ENCODE measurements at regions not wholly inside any gene's neighbourhood (a gene's known extent, or its start where the extent isn't known, plus 50 kb on each side); places are given as distances from the start of the nearest gene placed in this dataset.
A peak's percentile ranks its signal among the peaks of the same experiment; 100 is the strongest.
"Not testable (repeated sequence)": the region's sequence is repeated elsewhere in the genome, so short reads cannot be mapped to it uniquely, and the experiment has no call there.

DNA sequence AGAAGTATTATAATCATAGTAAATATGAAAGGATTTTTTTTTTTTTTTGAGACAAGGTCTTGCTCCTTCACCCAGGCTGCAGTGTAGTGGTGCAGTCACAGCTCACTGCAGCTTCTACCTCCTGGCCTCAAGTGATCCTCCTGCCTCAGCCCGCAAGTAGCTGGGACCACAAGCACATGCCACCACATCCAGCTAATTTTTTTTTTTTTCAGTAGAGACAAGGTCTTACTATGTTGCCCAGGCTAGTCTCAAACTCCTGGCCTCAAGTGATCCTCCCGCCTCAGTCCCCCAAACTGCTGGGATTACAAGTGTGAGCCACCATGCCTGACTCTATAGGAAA lies 86.2 kb upstream of the FOXN2 start:
- DNase-seq: no peak

DNA sequence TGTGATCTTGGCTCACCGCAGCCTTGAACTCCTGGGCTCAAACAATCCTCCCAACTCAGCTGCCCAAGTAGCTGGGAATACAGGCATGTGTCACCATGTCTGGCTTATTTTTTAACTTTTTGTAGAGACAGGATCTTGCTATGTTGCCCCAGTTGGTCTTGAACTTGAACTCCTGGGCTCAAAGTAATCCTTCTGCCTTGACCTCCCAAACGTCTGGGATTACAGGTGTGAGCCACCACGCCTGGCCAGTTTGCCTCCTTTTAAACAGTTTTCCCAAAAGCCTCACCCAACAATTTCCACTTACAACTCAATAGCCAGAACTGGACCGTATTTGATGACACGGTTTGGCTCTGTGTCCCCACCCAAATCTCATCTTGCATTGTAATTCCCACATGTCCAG lies 85.4 kb upstream of the FOXN2 start:
- DNase-seq: no peak

DNA sequence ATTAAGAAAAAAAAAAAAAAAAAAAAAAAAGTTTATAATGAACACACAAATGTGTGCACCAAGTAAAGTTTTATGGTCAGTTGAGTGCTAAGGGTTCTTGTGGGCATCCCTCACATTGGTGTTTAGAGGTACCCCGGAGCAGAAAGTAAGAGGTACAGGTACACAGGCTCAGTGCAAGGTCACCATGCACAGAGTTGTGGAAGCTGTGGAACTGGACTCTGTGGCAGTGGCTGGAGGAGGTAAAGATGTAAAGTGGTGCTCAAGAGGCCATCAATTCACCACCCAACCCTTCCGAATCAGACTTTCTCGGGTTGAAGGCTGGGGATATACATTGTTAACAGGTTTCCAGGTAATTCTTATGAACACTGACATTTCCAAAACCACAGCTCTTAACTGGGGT lies 83.6 kb upstream of the FOXN2 start:
- no peak for DNase-seq

GRCh38 chr2:48232351-48232750 lies 82.1 kb upstream of the FOXN2 start:
- DNase-seq: no peak

GRCh38 chr2:48233005-48233404 lies 81.5 kb upstream of the FOXN2 start:
- DNase-seq: no peak

DNA sequence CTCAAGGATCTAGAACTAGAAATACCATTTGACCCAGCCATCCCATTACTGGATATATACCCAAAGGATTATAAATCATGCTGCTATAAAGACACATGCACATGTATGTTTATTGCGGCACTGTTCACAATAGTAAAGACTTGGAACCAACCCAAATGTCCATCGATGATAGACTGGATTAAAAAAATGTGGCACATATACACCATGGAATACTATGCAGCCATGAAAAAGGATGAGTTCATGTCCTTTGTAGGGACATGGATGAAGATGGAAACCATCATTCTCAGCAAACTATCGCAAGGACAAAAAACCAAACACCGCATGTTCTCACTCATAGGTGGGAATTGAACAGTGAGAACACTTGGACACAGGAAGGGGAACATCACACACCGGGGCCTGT lies 80.7 kb upstream of the FOXN2 start:
- not testable (repeated sequence) for DNase-seq

DNA sequence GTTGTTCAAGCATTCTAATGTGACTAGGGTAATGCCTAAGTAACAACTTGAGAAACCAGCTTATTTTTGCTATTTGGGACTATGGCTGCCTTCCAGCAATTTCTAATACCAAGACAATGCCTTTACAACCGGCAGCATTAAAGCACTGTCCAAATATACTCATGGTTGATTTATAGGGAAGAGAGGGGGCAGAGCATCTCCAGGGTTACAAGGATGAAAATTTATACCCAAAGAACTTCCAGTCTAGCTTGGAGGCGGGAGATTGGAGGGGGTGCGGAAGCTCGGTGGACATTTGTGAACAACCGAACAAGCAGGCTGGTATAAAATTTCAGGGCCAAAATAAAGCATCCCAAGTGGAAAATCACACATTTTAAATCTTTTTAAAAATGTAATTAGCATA lies 79.4 kb upstream of the FOXN2 start:
- no peak for DNase-seq

DNA sequence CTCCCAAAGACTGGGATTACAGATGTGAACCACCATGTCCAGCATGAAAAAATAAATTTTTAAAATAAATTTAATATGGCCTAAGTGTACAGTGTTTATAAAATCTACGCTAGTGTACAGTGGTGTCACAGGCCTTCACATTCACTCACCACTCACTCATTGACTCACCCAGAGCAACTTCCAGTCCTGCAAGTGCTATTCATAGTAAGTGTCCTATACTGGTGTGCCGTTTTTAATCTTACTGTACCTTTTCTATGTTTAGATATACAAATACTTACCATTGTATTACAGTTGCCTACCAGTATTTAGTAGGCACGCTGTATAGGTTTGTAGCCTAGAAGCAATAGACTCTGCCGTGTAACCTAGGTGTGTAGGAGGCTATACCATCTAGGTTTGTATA lies 76.1 kb upstream of the FOXN2 start:
- DNase-seq: no peak

DNA sequence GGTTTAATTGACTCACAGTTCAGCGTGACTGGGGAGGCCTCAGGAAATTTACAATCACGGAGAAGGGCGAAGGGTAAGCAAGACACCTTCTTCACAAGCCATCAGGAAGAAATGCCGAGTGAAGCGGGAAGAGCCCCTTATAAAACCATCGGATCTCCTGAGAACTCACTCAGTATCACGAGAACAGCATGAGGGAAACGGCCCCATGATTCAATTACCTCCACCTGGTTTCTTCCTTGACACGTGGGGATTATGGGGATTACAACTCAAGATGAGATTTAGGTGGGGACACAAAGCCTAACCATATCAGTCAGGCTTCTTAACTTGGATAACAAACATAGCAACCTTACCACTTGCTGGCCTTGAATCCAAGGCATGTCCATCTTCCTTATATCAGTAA lies 73.6 kb upstream of the FOXN2 start:
- DNase-seq: no peak

GRCh38 chr2:48247206-48247605 lies 67.3 kb upstream of the FOXN2 start:
- no peak for DNase-seq

DNA sequence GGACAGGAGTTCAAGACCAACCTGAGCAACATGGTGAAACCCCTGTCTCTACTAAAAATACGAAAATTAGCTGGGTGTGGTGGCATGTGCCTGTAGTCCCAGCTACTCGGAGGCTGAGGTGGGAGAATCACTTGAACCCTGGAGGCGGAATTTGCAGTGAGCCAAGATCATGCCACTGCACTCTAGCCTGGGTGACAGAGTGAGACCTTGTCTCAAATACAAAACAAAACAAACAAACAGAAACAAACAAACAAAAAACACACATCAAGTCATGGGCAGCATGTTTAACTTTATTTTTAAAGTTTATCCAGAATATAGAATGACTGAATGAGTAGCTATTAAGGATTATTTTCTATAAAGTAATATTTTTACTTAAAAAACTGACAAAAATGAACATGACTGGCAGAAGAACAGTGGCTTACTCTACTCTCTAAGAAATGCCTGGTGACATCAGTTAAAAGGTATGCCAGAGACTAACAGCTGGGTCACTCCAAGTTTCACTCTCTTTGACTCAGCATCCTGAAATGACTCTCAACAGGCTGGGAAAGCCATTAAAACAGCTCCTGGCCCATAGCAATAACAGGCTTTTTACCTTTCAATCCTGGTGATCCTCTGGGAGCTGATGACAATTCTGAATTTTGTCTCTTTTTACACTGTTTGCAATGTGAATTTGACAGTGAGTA lies 66.1 kb upstream of the FOXN2 start:
- DNase-seq: peak; percentile 91

GRCh38 chr2:48249025-48249424 lies 65.5 kb upstream of the FOXN2 start:
- DNase-seq: no peak

- no peak for DNase-seq
Measured at GRCh38 chr2:48249631-48250473, 64.6 kb upstream of the FOXN2 start.

DNA sequence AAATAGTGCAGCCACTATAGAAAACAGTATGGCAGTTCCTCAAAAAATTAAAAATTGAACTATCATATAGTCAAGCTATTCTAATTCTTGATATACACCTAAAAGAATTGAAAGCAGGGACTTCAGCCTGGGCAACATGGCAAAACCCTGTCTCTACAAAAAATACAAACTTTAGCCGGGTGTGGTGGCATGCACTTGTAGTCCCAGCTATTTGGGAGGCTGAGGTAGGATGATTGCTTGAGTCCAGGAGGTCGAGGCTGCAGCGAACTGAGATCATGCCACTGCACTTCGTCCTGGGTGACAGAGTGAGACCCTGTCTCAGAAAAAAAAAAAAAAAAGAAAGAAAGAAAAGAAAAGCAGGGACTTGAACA lies 64.0 kb upstream of the FOXN2 start:
- no peak for DNase-seq

- DNase-seq: no peak
Measured at GRCh38 chr2:48250943-48251342, 63.5 kb upstream of the FOXN2 start.

- DNase-seq: no peak
Measured at GRCh38 chr2:48251437-48252148, 62.9 kb upstream of the FOXN2 start.

DNA sequence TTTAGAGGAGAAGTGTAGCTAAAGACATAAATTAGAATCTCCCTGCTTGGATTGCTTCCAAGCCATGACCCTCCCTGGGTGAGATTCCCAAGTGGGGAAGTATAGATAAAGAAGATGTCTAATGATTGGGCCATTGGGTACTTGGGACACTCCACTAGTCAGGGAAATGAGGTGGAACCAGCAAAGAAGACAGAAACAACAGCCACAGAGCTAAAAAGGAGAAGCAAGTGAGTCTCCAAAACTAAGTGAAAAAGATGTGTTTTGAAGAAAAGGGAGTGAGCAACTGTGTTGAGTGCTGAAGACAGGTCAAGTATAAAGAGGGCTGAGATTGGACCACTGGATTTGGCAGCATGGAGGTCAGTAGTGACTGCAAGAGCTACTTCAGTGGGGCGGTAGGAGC lies 61.2 kb upstream of the FOXN2 start:
- no peak for DNase-seq

DNA sequence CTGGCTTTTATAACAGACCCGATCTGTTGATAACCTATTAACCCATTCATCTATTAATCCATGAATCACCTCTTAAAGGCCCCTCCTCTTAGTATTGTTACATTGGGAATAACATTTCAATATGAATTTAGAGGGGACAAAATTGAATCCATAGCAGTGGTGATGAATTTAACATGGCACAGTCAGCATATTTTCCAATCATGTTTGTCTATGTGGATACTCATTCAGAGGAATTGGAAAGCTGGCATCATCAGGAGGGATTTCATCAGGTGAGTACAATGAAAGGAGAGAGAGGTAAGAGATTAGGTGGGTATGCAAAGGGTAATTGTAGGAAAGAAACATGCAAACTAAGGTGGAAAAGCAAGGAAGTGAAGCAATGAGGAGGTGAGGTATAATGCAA lies 59.6 kb upstream of the FOXN2 start:
- no peak for DNase-seq

- DNase-seq: no peak
Measured at GRCh38 chr2:48257456-48257855, 57.0 kb upstream of the FOXN2 start.

DNA sequence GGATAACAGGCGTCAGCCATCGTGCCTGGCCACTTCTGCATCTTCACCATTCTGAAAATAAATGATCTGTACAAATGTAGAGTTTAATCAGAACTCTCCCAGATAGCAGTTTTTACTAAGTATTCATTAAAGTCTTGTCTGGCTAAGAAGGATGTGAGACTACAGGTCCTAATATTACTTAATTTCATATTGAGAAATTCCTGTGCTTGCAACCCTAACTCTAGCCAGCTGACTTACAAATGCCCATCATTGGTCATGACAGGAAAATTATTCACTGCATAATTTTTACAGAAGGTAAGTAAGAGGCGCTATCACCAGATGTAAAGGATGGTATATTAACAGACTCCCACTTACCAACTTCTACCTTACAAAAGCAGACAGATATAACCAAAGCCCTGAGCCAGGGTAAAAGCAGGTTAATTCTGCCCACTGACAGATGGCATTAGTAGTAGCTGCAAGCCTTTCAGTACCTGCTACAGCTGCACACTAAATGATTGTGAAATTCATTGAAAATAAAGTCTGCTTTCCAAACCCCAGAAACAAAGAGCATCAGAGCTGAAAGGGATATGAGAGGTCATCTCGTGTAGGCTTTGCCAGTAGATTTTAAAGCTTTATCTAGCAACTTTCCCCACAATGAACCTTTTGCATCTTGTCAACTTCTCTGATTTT lies 55.9 kb upstream of the FOXN2 start:
- no peak for DNase-seq

DNA sequence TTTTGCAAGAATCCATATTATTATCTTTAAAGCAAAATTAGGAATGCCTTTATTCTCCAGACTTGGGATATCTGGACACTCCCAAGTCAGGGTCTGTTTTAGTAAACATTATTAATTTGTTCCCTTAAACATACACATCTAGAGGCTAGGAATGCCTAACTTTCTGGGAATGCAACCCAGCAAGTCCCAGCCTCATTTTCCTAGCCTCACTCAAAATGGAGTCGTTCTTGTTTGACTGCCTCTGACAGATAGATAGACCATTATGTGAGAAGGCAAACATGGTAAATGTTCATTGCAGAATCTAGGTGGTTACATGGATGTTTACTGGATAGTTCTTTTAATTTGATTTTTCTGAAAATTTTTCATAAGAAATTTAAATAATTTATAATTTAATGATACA lies 54.7 kb upstream of the FOXN2 start:
- DNase-seq: no peak

- DNase-seq: no peak
Measured at GRCh38 chr2:48264627-48265026, 49.9 kb upstream of the FOXN2 start.

Data from islet precursor cell (in vitro differentiated cells).